Esophagus muscularis mucosa (tissue), 4 donors: ENCODE measurements at regions not wholly inside any gene's neighbourhood (a gene's known extent, or its start where the extent isn't known, plus 50 kb on each side); places are given as distances from the start of the nearest gene placed in this dataset.

Experiments
- CTCF ChIP-seq, 3 experiments: fragments of 200-600 bp in 2 of 3; fragments of 450-650 bp in 1 of 3; sonication (generic) in 2 of 3; IDR thresholded peaks; one replicate each; pipeline ENCODE4 v1.5.1; 2017 to 2019; ENCODE audit warnings: antibody characterized with exemption in 3 of 3, mild to moderate bottlenecking in 2 of 3, moderate library complexity in 1 of 3
- EP300 ChIP-seq: sonication (generic); formaldehyde crosslinking; IDR thresholded peaks from one replicate; pipeline ENCODE4 v1.6.1; 2017; ENCODE audit warnings: antibody characterized with exemption
- POLR2A ChIP-seq: fragments of 450-650 bp; IDR thresholded peaks from one replicate; pipeline ENCODE4 v1.6.1; 2017; ENCODE audit warnings: antibody characterized with exemption, moderate library complexity, mild to moderate bottlenecking, low read depth
- POLR2AphosphoS5 ChIP-seq, 2 donors: sonication (generic); formaldehyde crosslinking; IDR thresholded peaks; one replicate each; pipeline ENCODE4 v1.6.1; 2017; ENCODE audit warnings: antibody characterized with exemption in 2 of 2

- TF ChIP-seq POLR2A, result no peak
- TF ChIP-seq CTCF (IDR thresholded peaks at IDR 0.05), result no peak
- no peak for TF ChIP-seq POLR2AphosphoS5 (IDR thresholded peaks at IDR 0.05)
- no peak for TF ChIP-seq EP300
Measured at GRCh38 chr3:83393276-83393675, 1565.5 kb upstream of the CADM2 start.
